H4 (cell line): ENCODE measurements at regions not wholly inside any gene's neighbourhood (a gene's known extent, or its start where the extent isn't known, plus 50 kb on each side); places are given as distances from the start of the nearest gene placed in this dataset.

ENCODE experiments used
- DNase-seq: peaks from one replicate; pipeline ENCODE4 v3.0.0-alpha.2; 2015; ENCODE audit warnings: low spot score

DNA sequence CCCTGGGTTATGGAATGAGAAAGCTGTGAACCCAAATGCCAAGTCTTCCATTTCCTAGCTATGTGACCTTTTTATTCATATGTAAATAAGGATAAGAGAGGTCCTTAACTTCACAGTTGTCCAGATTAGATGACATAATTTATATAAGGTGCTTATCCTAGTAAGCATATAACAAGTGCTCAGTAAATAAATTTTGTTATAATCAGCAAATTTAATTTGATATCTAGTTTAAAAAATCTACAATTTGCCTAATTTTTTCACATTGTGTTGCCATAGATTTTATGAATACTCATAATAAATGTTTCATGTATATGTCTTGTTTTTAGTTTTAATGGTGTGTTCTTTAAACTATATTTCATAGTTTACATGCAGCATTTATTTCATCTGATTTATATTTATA is 130.4 kb upstream of the SPRY1 start:
- DNase-seq = no peak

DNA sequence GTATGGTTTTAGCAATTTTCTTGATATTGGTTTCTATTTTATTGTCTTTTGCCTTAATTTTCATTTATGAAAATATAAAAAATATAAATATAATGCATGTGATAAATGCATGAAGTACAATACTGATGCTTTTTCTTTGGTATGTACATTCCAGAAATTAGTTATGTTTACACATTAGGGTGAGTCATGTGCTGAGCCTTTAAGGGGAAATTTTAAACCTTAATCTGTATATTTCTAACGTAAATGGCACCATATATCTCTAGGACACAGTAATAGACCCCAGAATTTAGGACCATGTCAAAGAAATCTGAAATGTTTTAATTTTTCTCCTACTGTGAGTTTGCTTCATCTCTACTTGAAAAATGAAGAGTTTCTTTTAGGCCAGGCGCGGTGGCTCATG is 117.8 kb upstream of the SPRY1 start:
- no peak for DNase-seq

DNA sequence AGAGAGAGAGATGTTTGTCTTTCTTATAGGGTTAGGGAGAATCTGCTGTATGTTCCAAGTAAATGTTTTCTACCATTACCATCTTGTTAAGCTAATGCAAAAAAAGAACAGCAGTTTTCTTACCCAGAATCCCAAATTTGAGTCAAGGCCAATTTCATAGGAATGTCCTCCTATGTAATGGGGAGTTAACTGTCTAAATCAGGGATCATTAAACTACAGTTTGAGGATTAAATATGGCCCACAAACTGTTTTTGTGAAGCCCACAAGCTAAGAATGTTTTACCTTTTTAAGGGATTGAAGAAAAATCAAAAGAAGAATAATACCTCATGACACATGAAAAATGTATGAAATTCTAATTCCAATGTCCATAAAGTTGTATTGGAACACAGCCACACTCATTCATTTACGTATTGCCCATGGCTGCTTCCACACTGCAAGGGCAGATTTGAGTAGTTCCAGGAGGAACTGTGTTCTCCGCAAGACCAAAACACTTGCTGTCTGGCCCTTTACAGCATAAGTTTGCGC is 113.2 kb upstream of the SPRY1 start:
- no peak for DNase-seq

DNA sequence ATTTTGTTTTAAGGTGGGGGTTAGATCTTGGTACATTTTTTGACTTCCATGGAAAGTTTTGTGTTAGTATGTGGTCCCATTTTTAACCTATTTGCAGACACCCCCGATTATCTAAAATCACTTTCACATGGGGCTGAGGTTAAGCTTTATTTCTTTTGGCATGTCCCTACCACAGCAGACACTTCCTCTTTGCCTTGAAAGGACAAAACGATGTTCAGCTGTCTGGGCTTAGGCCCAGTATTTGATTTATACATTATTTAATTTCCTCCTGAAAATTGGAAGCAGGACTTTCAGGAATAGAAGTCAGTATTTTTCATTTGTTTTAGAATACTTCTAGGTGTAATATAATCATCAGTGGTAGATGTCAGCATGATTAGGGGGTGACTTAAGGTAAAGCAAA is 112.4 kb upstream of the SPRY1 start:
- no peak for DNase-seq

DNA sequence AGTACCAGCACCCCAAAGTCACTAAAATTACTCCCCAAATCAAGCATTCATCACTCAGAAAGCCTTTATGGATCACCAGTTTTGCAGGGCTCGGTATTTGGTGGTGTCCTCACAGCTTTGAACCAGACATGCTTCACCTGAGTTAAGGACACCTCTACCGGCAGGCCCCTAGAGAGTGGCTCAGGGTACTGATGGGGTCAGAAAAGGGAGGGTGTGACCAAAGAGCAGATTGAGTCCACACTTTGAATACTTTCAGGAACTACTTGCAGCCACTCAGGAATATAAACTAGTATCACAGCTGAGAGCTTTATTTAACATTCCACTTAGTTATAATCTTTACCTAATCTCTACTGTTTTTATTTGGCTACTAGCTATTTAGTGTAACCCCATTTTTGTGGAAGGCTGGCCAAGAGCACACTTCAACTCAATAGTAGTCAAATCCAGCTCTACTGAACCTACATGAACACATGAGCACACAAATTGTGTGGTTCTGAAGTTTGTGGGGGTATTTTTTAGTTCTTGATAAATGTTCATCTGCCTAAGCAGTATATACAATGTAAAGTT is 109.6 kb upstream of the SPRY1 start:
- DNase-seq = no peak

DNA sequence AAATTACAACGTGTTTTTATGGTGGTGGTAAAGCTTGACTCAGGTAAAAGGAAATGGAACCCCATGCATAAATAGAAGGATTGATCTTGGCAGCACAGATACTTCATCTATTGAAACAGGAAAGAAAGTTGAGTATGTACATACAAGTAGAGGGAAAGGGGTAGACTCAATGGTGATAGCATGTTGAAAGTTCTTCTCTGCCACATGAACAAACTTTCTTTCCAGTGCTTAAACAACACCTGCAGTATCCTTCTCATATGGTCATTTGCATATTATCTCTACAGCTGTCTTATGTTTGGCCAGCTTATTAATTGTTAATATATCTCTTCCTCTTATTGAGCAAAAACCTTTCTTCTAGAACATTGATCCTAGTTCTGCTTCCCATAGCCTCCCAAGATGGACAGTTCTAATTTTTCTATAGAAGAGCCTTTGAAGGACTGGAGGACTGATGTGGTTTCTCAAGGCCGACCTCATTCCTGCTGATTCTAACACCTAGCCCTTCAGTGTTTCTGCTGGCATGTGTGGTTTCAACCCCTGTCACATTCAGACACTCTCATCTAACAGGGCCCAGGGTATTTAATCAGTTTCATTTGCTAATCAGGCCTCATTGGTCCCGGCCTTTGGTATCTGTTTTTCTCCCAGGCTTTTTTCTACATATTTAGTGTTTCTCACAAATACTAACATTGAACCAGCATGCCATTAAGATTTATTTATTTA is 108.1 kb upstream of the SPRY1 start:
- DNase-seq = no peak

DNA sequence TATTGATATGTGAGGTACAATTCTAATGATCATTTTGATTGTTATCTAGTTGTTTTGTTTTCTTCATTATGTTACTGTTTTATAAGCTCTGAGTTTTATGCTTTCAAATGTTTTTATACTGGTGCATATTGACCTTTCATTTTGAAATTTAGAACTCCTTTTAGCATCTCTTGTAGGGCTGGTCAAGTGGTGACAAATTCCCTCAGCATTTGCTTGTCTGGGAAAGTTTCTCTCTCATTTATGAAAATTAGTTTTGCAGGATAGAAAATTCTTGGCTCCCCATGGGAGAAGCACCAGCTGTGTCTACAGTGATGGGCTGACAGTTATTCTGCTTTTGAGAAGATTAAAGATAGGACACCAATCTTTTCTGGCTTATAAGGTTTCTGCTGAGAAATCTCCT is 105.3 kb upstream of the SPRY1 start:
- no peak for DNase-seq

DNA sequence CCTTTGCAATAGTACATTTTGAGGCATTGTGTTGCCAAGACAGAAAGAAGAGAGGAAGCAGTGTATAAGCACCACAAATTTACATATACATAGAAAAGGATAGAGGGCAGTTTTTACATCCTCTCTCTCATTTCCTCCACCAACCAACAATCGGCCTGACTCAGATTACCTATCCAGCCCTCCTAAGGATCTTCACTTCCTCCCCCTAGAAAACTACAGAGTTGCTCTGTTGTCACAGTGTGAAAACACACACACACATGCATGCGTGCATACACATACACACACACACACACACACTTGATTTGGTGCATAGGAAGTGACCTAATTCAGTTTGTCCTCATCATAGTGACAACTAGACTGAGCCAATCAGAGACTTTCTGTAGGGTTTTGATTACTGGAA is 98.8 kb upstream of the SPRY1 start:
- no peak for DNase-seq

DNA sequence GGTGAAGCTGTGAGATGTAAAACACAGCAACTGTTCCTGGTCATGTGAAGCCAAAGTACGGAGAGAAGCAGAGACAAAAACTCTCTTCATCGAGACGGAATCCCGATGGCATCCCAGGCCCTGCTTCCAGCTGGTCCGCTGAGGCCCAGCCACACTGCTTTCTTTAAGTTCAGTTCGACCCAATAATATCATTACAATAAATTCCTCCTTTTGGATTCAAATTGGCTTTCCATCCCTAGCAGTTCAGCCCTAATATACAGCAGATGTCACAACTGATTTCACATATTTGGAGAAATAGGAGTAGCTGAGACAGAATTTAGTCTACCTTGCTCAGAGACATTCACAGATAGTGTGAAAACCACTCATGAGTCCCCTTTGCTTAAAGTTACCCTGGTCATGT is 98.3 kb upstream of the SPRY1 start:
- no peak for DNase-seq

DNA sequence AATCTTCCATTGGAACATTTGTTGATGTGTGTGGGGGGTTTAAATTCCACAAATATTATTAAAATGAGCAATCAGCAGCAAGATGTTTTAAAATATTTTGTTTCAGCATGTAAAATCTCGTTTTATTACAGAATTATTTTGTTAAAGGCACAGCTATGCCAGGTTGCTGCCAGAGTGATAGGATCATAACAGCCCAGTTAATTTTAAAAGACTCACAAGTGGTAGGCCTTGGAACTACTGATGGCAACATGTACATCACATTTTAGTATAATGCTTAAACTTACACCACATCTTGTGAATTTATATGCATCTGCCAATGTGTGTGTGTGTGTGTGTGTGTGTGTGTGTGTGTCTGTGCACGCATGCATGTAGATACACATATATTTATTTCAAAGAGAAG is 97.8 kb upstream of the SPRY1 start:
- no peak for DNase-seq

DNA sequence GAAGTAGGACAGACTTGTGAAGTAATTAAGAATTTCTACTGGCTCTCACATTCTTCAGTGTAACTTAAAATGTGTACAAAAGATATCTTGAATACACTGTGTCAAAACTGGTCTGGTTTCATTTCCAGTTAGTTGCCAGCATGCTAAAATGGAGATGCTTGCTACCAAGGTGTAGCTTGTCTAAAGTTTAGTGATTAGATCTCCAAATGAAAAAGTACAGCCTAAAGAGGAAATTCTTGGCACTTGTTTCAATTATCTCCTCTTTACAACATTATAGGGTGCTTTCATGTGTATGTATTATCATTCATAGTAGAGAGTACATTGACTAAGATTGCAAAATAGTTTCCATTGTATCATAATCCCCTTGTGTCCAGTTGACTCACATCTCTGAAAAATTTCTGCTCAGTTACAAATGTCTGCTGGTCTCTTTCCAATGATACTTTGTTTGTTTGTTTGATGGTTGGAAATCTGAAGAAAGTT is 97.3 kb upstream of the SPRY1 start:
- DNase-seq = no peak

DNA sequence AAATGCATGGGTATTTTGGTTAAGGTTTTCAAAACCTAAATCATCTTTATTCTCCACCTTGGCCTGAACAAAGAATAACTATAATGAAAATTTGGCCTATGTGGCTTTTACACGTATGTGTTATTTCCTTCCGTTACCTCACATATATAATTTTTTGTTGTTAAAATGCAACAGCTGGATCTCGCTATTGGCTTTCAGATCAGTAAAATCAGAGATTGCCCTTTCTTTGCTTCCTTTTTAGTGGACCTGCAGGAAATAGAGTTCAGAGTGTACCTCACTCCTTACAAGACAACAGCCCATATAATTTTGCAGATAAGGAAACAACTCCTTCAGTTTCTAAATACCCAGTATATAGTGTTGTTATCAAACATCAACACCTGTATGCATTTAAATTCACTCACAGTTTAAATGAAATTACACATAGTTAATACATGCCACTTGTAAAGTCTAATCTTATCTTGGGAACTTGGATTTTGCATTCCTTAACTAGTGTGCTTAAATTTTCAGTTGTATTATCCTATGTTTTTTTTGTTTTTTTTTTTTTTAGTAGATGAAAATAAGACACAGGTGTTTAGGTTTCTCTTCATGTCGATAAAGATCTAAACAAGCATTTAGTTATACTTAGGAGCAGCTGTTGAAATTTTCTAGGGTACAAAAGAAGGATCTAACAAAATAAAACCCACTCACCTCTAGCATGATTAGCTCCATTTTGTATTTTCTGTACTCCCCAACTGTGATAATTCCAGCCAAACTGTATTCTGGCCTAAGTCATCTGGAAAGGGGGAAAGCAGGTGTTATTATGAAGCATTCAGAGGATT is 96.2 kb upstream of the SPRY1 start:
- DNase-seq = no peak

DNA sequence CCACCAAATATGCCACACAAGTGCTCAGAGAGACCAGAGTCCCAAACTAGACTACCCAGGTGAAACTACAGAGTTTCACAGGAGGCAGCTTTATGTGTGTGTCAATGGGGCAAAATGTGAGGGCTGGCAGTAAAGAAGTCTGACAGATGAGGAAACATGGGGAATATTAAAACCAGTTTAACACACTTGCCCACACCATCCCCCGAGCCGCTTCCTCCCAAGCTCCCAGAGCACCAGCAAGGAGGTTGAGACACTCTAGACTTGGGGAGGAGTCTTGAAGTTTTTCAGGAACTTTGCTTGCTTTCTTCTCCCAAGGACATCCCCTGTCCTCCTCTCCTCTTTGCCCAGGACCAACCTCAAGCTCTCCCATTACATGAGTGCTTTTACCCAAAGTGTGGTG is 94.7 kb upstream of the SPRY1 start:
- DNase-seq = no peak

DNA sequence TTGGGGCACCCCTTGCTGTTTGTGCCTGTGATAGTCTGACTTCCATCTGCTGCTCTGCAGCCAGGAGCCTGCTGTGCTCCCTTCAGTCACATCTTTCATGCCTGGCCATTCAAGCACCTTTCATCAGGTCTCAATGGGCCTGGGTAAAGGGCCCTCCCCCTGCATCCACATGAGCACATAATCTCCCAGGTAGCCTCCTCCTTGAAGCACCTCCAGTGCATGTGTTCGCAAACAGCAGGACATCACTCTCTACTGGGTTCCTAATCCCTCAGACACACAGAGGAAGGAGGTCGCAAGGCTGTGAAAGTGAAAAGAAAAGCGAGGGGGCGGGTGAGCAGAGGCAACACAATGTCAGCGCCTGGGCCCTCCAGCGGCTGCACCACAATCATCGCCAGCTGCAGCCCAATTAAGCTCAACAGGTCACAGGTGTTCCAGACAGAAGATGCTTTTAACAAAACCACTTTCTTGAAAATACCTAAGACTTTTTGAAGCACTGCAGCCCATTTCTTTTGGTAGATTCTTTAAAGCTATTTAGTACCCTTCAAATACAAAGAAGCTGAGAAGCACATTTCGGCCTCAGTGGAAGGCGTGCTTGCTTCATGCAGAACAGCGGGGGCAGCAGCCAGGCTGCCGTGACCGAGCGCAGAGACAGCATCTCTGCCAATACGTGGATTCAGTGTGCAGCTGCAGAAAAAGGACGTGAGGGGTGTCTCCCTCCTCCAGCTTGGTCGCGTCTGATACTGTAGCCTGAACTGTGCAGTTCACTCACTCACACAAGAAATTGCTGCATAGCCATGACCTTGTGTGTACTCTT is 92.2 kb upstream of the SPRY1 start:
- no peak for DNase-seq

DNA sequence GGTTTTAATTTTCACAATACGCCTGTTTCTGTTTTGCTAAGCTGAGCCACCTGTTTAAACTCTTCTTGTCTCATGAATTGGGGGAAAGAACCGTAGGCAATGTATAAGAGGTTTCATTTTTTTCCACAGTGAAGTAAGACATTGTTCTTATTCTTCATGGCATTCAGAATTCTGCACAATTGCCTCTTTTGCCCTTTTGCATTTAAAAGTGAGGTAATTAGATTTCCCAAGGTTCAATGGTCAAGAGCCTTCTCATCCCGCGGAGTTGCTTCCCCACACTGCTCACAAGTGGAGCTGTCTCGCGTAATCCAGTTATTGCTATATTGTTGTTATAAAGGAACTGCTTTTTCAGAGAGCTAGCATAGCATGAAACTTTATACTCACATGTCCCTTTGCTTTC is 90.9 kb upstream of the SPRY1 start:
- no peak for DNase-seq

DNA sequence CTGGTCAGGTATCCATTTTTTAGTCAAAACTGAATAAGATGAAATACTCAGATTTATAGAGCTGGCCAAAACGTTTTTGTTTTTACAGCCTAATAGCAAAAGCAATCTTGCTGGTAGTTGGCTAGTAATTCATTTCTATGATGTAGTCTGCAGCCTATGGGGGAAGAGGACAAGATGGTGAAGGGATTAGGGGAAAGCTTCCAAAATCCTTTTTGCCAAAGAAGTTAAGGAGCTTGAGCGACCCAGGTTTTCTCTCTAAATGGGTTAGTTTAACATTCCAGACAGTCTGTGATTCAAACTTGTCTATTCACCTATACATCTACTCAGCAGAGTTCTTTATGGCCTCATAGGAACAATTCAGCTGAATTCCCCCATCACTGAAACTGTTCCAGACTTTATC is 89.8 kb upstream of the SPRY1 start:
- no peak for DNase-seq

DNA sequence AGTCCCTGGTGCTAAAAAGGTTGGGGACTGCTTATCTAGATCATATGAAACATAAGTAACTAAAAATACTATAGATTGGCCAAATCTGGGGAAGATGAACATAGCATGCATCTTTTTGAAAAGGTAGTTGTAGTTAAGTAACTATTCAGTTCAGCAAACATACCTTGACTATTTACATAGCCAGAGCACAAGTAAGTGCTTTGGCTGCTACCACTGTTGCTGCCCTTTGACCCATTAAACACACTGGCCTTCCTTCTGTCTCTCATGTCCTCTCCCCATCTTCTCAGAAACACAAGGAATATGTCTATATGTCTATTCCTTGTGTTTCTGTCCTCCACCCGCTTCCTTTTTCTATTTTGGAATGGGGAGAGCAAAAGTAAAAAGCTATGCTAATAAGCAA is 87.9 kb upstream of the SPRY1 start:
- no peak for DNase-seq

DNA sequence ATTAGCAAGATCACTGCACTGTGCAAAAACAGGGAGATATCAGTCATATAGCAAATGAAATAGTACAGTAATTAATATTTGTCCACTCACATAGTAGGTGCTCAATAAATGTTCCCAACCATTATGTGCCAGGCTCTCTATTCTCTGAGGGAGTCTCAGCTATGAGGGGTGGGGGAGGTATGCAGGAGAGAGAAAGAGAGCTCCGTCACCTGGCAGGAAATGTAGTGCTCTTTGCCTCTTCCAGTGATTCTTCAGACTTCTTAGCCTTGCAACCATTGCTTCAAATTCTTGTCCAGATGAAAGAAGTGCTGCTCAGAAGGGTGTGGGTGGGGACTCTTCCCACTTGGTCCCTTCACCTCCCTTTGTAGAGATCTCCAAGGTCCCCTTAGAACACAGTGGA is 84.5 kb upstream of the SPRY1 start:
- DNase-seq = no peak

DNA sequence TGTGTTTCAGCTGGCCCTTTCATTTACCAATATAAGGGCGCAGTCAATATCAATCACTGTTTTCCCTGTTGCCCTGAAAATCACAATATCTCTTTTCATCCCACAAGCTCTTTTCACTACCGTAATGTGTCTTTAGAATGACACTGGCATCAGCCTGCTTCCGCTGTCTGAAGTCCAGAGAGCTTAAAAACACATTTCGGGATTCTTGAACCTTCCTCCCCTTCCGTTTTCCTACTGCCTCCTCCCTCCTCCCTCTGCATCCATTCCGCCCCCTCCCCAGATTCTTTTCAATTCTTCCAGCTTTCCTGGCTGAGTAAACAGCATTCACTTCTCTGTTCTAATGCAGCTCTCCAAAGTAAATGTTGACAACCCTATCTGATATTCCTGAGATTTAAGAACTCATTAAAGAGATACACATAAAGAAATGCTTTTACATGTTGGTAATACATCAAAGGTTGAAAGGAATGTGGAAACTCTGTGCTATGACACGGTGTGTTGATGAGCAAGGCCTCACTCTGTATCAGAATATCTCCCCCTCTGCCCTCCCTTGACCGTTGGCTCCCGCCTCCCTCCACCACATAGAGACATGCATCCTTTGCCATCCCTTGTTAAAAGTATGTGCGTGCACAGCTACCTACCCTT is 83.5 kb upstream of the SPRY1 start:
- no peak for DNase-seq

DNA sequence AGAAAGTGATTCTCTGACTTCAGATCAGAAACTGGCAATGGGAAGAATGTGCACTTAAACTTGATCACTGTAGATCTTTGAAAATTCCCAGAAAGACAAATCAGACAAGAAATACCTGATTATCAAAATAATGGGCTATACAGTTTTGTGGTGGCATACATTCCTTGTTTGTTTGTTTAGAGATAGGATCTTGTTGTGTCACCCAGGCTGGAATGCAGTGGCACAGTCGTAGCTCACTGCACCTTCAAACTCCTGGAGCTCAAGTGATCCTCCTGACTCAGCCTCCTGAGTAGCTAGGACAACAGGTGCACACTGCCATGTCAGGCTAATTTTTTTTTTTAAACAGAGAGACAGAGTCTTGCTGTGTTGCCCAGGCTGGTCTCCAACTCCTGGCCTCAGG is 81.0 kb upstream of the SPRY1 start:
- no peak for DNase-seq

DNA sequence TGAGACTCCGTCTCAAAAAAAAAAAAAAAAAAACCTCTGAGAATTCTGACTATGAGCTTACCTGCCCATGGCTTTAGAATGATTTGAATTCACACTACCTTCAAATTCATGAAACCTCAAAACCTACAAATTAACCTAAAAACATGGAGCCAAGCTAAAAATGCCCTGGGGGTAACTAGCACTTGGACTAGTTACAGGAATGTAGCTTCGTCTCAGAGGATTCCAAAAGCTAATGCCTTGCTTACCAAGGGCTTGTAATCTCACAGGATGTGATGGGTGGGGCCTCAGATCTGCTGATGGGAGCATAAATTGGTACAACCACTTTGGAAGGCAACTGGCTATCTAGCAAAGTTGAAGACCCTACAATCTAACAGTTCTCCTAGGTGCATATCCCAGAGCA is 79.4 kb upstream of the SPRY1 start:
- DNase-seq = no peak

DNA sequence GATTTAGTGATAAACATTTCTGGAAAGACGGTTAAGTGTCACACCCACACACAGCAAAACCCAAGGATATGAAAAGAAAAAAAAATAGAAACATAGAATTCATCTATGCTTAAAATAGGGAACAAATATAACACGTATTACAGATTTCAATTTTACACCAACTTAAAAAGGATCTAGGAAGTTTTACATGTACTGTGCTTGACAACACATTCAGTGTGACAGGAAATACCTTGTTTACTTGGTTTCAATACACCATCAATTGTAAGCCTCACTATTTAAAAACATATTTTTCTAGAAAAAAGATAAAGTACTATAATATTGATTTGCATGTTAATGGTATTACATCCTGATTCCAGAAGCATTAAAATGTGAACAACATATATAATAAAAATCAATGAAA is 77.0 kb upstream of the SPRY1 start:
- DNase-seq = no peak
